H1 (cell line): ENCODE measurements at regions not wholly inside any gene's neighbourhood (a gene's known extent, or its start where the extent isn't known, plus 50 kb on each side); places are given as distances from the start of the nearest gene placed in this dataset.

Experiments used
- EP300 ChIP-seq, 2 experiments: IDR thresholded peaks; 1 replicate in 1 of 2; 2 replicates in 1 of 2; pipeline ENCODE4 v1.6.1; 2011 to 2012; ENCODE audit warnings: low read depth in 2 of 2, low read length in 2 of 2, mild to moderate bottlenecking in 2 of 2, borderline replicate concordance in 1 of 2, inconsistent platforms in 1 of 2, moderate library complexity in 1 of 2

- no peak for TF ChIP-seq EP300 (IDR thresholded peaks at IDR 0.05; ENCODE audit: borderline replicate concordance in 1 of 2, low read depth in 2 of 2, low read length in 2 of 2)
Measured at GRCh38 chr7:156067156-156067555, 254.9 kb upstream of the SHH start (continued).
